Keratinocyte (primary cell): ENCODE measurements at regions not wholly inside any gene's neighbourhood (a gene's known extent, or its start where the extent isn't known, plus 50 kb on each side); places are given as distances from the start of the nearest gene placed in this dataset.

Source experiments
- DNase-seq: peaks from one replicate; pipeline ENCODE4 v3.0.0-alpha.2; 2011; ENCODE audit warnings: low read depth, missing footprints, low spot score
- FAIRE-seq: peaks from 2 replicates; lab custom pipeline; 2011; peaks lifted over from hg19 to GRCh38; lab: Jason Lieb, UNC
- H2AFZ ChIP-seq: 2 replicates; pipeline ENCODE4 v1.6.0; 2012; ENCODE audit warnings: low read length, control low read depth, inconsistent platforms; ENCODE audit not compliant: control insufficient read depth
- H3K27ac ChIP-seq: 2 replicates; pipeline ENCODE4 v1.5.1; 2011; ENCODE audit warnings: low read length; ENCODE audit not compliant: control insufficient read depth, insufficient read depth
- H3K27me3 ChIP-seq: 3 replicates; pipeline ENCODE4 v1.6.0; 2011; ENCODE audit warnings: low read length; ENCODE audit not compliant: control insufficient read depth, insufficient read depth; ENCODE audit errors: extremely low read depth
- H3K36me3 ChIP-seq, 2 experiments: 2 replicates in 1 of 2; 3 replicates in 1 of 2; pipeline ENCODE4 v1.5.1; 2011; ENCODE audit warnings: low read length in 2 of 2, mild to moderate bottlenecking in 1 of 2; ENCODE audit not compliant: control insufficient read depth in 2 of 2, insufficient read depth in 2 of 2; ENCODE audit errors: extremely low read depth in 1 of 2
- H3K4me1 ChIP-seq: 3 replicates; pipeline ENCODE4 v1.5.1; 2011; ENCODE audit warnings: low read length; ENCODE audit not compliant: control insufficient read depth, insufficient read depth; ENCODE audit errors: extremely low read depth
- H3K4me2 ChIP-seq: 3 replicates; pipeline ENCODE4 v1.6.0; 2011; ENCODE audit warnings: low read depth, low read length; ENCODE audit not compliant: control insufficient read depth, insufficient read depth; ENCODE audit errors: extremely low read depth
- H3K4me3 ChIP-seq, 3 experiments: fragments of 200-600 bp in 1 of 3; sonication (generic) in 1 of 3; 2 replicates in 2 of 3; 3 replicates in 1 of 3; pipeline ENCODE4 v1.5.1; 2011 to 2016; ENCODE audit warnings: low read length in 3 of 3, mild to moderate bottlenecking in 3 of 3, control low read depth in 2 of 3, inconsistent platforms in 1 of 3, low read depth in 1 of 3, mixed read lengths in 1 of 3, mixed run types in 1 of 3, moderate library complexity in 1 of 3; ENCODE audit not compliant: control insufficient read depth in 2 of 3, insufficient read depth in 2 of 3; ENCODE audit errors: extremely low read depth in 1 of 3
- H3K79me2 ChIP-seq: 2 replicates; pipeline ENCODE4 v1.6.0; 2012; ENCODE audit warnings: low read length; ENCODE audit not compliant: control insufficient read depth, insufficient read depth
- H3K9ac ChIP-seq: 3 replicates; pipeline ENCODE4 v1.6.0; 2011; ENCODE audit warnings: low read length; ENCODE audit not compliant: control insufficient read depth, insufficient read depth; ENCODE audit errors: extremely low read depth
- H3K9me1 ChIP-seq: 3 replicates; pipeline ENCODE4 v1.6.0; 2011; ENCODE audit warnings: low read length; ENCODE audit not compliant: control insufficient read depth, insufficient read depth; ENCODE audit errors: extremely low read depth
- H3K9me3 ChIP-seq: 2 replicates; pipeline ENCODE4 v1.5.1; 2012; ENCODE audit warnings: low read depth, low read length; ENCODE audit not compliant: control insufficient read depth
- H4K20me1 ChIP-seq: 3 replicates; pipeline ENCODE4 v1.6.0; 2011; ENCODE audit warnings: low read length; ENCODE audit not compliant: control insufficient read depth, insufficient read depth; ENCODE audit errors: extremely low read depth
- CTCF ChIP-seq, 3 experiments: IDR thresholded peaks in 1 of 3; conservative IDR thresholded peaks in 1 of 3; optimal IDR thresholded peaks in 1 of 3; 2 replicates in 2 of 3; 3 replicates in 1 of 3; pipeline versions ENCODE3 to v1.5.1; 2011; ENCODE audit warnings: low read length in 3 of 3, mild to moderate bottlenecking in 3 of 3, moderate library complexity in 2 of 3, control low read depth in 1 of 3, inconsistent platforms in 1 of 3; ENCODE audit not compliant: insufficient read depth in 2 of 3; ENCODE audit errors: extremely low read depth in 1 of 3
- EZH2 ChIP-seq: IDR thresholded peaks from one replicate; pipeline ENCODE4 v1.6.1; 2012; ENCODE audit warnings: inconsistent platforms, mild to moderate bottlenecking, low read length, moderate library complexity
- dilution Hi-C: fragments of 300-500 bp; cut with MboI; formaldehyde crosslinking; loops from one replicate; pipeline ENCODE4 v1.7.0; 2020; ENCODE audit warnings: low sequenced_read_pairs; ENCODE audit not compliant: extremely low pct_ligation_motif_present

- Histone ChIP-seq H3K36me3 (no peaks in the 10 kb centered on the region), H2AFZ (no peak overlapping the region), H3K9me3 (no peaks in the 10 kb centered on the region), H3K9me1 (no peaks in the 10 kb centered on the region), H3K79me2 (no peaks in the 10 kb centered on the region), H3K4me3 (no peak overlapping the region), H3K4me2 (no peak overlapping the region), H3K4me1 (no peaks in the 10 kb centered on the region), H3K27ac (no peak overlapping the region), H3K27me3 (no peaks in the 10 kb centered on the region), H3K9ac (no peak overlapping the region), H4K20me1 (no peaks in the 10 kb centered on the region)
- no peak for FAIRE-seq
- TF ChIP-seq CTCF (optimal IDR thresholded peaks at IDR 0.05 in 1 of 3, IDR thresholded peaks at IDR 0.05 in 1 of 3, conservative IDR thresholded peaks at IDR 0.05 in 1 of 3; ENCODE audit: extremely low read depth in 1 of 3, insufficient read depth in 2 of 3, low read length in 3 of 3) (no peak), EZH2 (no peak)
- dilution Hi-C loops: no loop called here
- no peak for DNase-seq
Measured at GRCh38 chr11:110891411-110891810, 179.2 kb upstream of the ARHGAP20 start.

GRCh38 chr11:110890995-110891394 lies 178.8 kb upstream of the ARHGAP20 start:
- dilution Hi-C loops: no loop called here
- Histone ChIP-seq H3K27ac (no peak overlapping the region), H3K27me3 (no peaks in the 10 kb centered on the region), H3K4me1 (no peaks in the 10 kb centered on the region), H2AFZ (no peak overlapping the region), H3K9ac (no peak overlapping the region), H3K4me2 (no peak overlapping the region), H3K9me1 (no peaks in the 10 kb centered on the region), H3K36me3 (no peaks in the 10 kb centered on the region), H3K4me3 (no peak overlapping the region), H3K9me3 (no peaks in the 10 kb centered on the region), H4K20me1 (no peaks in the 10 kb centered on the region), H3K79me2 (no peaks in the 10 kb centered on the region)
- DNase-seq (no peak), FAIRE-seq (no peak)
- TF ChIP-seq CTCF (optimal IDR thresholded peaks at IDR 0.05 in 1 of 3, IDR thresholded peaks at IDR 0.05 in 1 of 3, conservative IDR thresholded peaks at IDR 0.05 in 1 of 3; ENCODE audit: extremely low read depth in 1 of 3, insufficient read depth in 2 of 3, low read length in 3 of 3) (no peak), EZH2 (no peak)
